GM12874 (cell line): ENCODE measurements at regions not wholly inside any gene's neighbourhood (a gene's known extent, or its start where the extent isn't known, plus 50 kb on each side); places are given as distances from the start of the nearest gene placed in this dataset.

Experiments
- CTCF ChIP-seq: IDR thresholded peaks from 2 replicates; pipeline ENCODE4 v1.5.1; 2011; ENCODE audit warnings: low read depth, mild to moderate bottlenecking, control low read depth, low read length, moderate library complexity; ENCODE audit not compliant: insufficient read depth

GRCh38 chr4:146112389-146112788, 63.1 kb upstream of the LSM6 start:
- TF ChIP-seq CTCF = no peak

GRCh38 chr4:146110871-146111485, 64.5 kb upstream of the LSM6 start:
- TF ChIP-seq CTCF = no peak

GRCh38 chr4:146108756-146109155, 66.8 kb upstream of the LSM6 start:
- no peak for TF ChIP-seq CTCF

GRCh38 chr4:146107587-146108240, 67.8 kb upstream of the LSM6 start:
- no peak for TF ChIP-seq CTCF

- TF ChIP-seq CTCF = no peak
These were observed 70.1 kb upstream of the LSM6 start for GRCh38 chr4:146105464-146105863.

GRCh38 chr4:146104541-146104940, 71.0 kb upstream of the LSM6 start:
- TF ChIP-seq CTCF = no peak

GRCh38 chr4:146099585-146099984, 75.9 kb upstream of the LSM6 start:
- TF ChIP-seq CTCF = no peak
